ENCODE measurements at regions not wholly inside any gene's neighbourhood (a gene's known extent, or its start where the extent isn't known, plus 50 kb on each side); places are given as distances from the start of the nearest gene placed in this dataset.

GRCh38 chr5:39515881-39516280 is 91.1 kb upstream of the DAB2 start:
- TF ChIP-seq POLR2A (IDR thresholded peaks at IDR 0.05), result no peak
- TF ChIP-seq, protein P1, sequence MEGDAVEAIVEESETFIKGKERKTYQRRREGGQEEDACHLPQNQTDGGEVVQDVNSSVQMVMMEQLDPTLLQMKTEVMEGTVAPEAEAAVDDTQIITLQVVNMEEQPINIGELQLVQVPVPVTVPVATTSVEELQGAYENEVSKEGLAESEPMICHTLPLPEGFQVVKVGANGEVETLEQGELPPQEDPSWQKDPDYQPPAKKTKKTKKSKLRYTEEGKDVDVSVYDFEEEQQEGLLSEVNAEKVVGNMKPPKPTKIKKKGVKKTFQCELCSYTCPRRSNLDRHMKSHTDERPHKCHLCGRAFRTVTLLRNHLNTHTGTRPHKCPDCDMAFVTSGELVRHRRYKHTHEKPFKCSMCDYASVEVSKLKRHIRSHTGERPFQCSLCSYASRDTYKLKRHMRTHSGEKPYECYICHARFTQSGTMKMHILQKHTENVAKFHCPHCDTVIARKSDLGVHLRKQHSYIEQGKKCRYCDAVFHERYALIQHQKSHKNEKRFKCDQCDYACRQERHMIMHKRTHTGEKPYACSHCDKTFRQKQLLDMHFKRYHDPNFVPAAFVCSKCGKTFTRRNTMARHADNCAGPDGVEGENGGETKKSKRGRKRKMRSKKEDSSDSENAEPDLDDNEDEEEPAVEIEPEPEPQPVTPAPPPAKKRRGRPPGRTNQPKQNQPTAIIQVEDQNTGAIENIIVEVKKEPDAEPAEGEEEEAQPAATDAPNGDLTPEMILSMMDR (IDR thresholded peaks at IDR 0.05), result no peak

Measured in uterus (tissue), 2 donors.